DOHH2 (cell line): ENCODE measurements at regions not wholly inside any gene's neighbourhood (a gene's known extent, or its start where the extent isn't known, plus 50 kb on each side); places are given as distances from the start of the nearest gene placed in this dataset.

Experiments used
- H3F3A ChIP-seq: fragments of 200-600 bp; sonication (generic), shearing (Covaris generic); 2 replicates; pipeline ENCODE4 v1.6.0; 2016; ENCODE audit warnings: antibody characterized with exemption, mild to moderate bottlenecking; ENCODE audit not compliant: control insufficient read depth, insufficient read depth
- H3K27ac ChIP-seq: fragments of 200-600 bp; sonication (generic); 2 replicates; pipeline ENCODE4 v1.5.1; 2014; ENCODE audit warnings: low read depth, mild to moderate bottlenecking, low read length, moderate library complexity
- H3K27me3 ChIP-seq: fragments of 200-600 bp; sonication (generic); 2 replicates; pipeline ENCODE4 v1.6.1; 2014; ENCODE audit warnings: mild to moderate bottlenecking, low read length, mixed read lengths; ENCODE audit not compliant: control insufficient read depth
- H3K36me3 ChIP-seq: fragments of 200-600 bp; sonication (generic); 2 replicates; pipeline ENCODE4 v1.6.1; 2014; ENCODE audit warnings: mild to moderate bottlenecking, low read length, moderate library complexity, mixed read lengths; ENCODE audit not compliant: control insufficient read depth
- H3K4me1 ChIP-seq: fragments of 200-600 bp; sonication (generic); 2 replicates; pipeline ENCODE4 v1.6.1; 2014; ENCODE audit warnings: mild to moderate bottlenecking, low read length, mixed read lengths; ENCODE audit not compliant: control insufficient read depth
- H3K4me2 ChIP-seq: fragments of 200-600 bp; sonication (generic); 2 replicates; pipeline ENCODE4 v1.6.0; 2014; ENCODE audit warnings: mild to moderate bottlenecking, low read length, moderate library complexity
- H3K4me3 ChIP-seq: fragments of 200-600 bp; sonication (generic); 2 replicates; pipeline ENCODE4 v1.5.1; 2014; ENCODE audit warnings: mild to moderate bottlenecking, low read length, mixed read lengths
- H3K79me2 ChIP-seq: fragments of 200-600 bp; sonication (generic); 2 replicates; pipeline ENCODE4 v1.6.1; 2014; ENCODE audit warnings: mild to moderate bottlenecking, low read length, mixed read lengths; ENCODE audit not compliant: control insufficient read depth
- H3K9me2 ChIP-seq: fragments of 200-600 bp; sonication (generic); replicated peaks from 2 replicates; pipeline ENCODE4 v1.6.1; 2014; ENCODE audit warnings: mild to moderate bottlenecking, low read length, mixed read lengths; ENCODE audit not compliant: control insufficient read depth
- H3K9me3 ChIP-seq: fragments of 200-600 bp; sonication (generic); 2 replicates; pipeline ENCODE4 v1.6.1; 2014; ENCODE audit warnings: antibody characterized with exemption, low read length, mixed read lengths; ENCODE audit not compliant: control insufficient read depth, insufficient read depth
- H4K20me1 ChIP-seq: fragments of 200-600 bp; sonication (generic); 2 replicates; pipeline ENCODE4 v1.6.0; 2014; ENCODE audit warnings: low read depth, mild to moderate bottlenecking, antibody characterized with exemption, low read length, moderate library complexity; ENCODE audit not compliant: control insufficient read depth, insufficient read depth
- CTCF ChIP-seq: fragments of 200-600 bp; sonication (generic); IDR thresholded peaks from one replicate; pipeline ENCODE4 v1.5.1; 2014; ENCODE audit warnings: antibody characterized with exemption, mild to moderate bottlenecking, low read depth, low read length; ENCODE audit not compliant: poor library complexity, severe bottlenecking
- EZH2phosphoT487 ChIP-seq: fragments of 200-600 bp; sonication (generic); IDR thresholded peaks from 2 replicates; pipeline ENCODE4 v1.6.1; 2017; ENCODE audit warnings: borderline replicate concordance, mild to moderate bottlenecking, antibody characterized with exemption, low read length, moderate library complexity, mixed read lengths

- Histone ChIP-seq H3K27ac (no peak overlapping the region), H3K9me3 (no peaks in the 10 kb centered on the region), H3K4me3 (no peak overlapping the region), H3K4me1 (peaks cover 37% of the 10 kb centered on the region), H3F3A (no peaks in the 10 kb centered on the region), H3K27me3 (no peaks in the 10 kb centered on the region), H3K36me3 (no peaks in the 10 kb centered on the region), H4K20me1 (no peaks in the 10 kb centered on the region), H3K79me2 (no peaks in the 10 kb centered on the region), H3K9me2 (no peaks in the 10 kb centered on the region), H3K4me2 (no peak overlapping the region)
- TF ChIP-seq EZH2phosphoT487 (no peak), CTCF (no peak)
Measured at GRCh38 chr10:20958225-20958624, 61.1 kb upstream of the NEBL start.

- H3K4me1 ChIP-seq = peaks cover 32% of the 10 kb centered on the region
- no peak overlapping the region for H3K4me3 ChIP-seq
- no peaks in the 10 kb centered on the region for H3K79me2 ChIP-seq
- H3F3A ChIP-seq = no peaks in the 10 kb centered on the region
- no peaks in the 10 kb centered on the region for H4K20me1 ChIP-seq
- H3K9me3 ChIP-seq = no peaks in the 10 kb centered on the region
- no peaks in the 10 kb centered on the region for H3K36me3 ChIP-seq
- no peak overlapping the region for H3K4me2 ChIP-seq
- H3K9me2 ChIP-seq = no peaks in the 10 kb centered on the region
- TF ChIP-seq EZH2phosphoT487 (no peak), CTCF (no peak)
- H3K27ac ChIP-seq = no peak overlapping the region
- no peaks in the 10 kb centered on the region for H3K27me3 ChIP-seq
Measured at GRCh38 chr10:20957744-20958143, 60.6 kb upstream of the NEBL start.

GRCh38 chr10:20956843-20957242, 59.7 kb upstream of the NEBL start:
- Histone ChIP-seq H3K79me2 (no peaks in the 10 kb centered on the region), H3F3A (no peaks in the 10 kb centered on the region), H3K9me3 (no peaks in the 10 kb centered on the region), H3K9me2 (no peaks in the 10 kb centered on the region), H3K4me3 (no peak overlapping the region), H4K20me1 (no peaks in the 10 kb centered on the region), H3K36me3 (no peaks in the 10 kb centered on the region), H3K4me1 (peaks cover 27% of the 10 kb centered on the region), H3K4me2 (peak overlapping the region; percentile 25; the same call in 1 of the 2 replicates), H3K27me3 (no peaks in the 10 kb centered on the region), H3K27ac (no peak overlapping the region)
- no peak for TF ChIP-seq EZH2phosphoT487
- no peak for TF ChIP-seq CTCF
